ENCODE measurements at regions not wholly inside any gene's neighbourhood (a gene's known extent, or its start where the extent isn't known, plus 50 kb on each side); places are given as distances from the start of the nearest gene placed in this dataset.

- FAIRE-seq (peak; percentile 40), DNase-seq (ENCODE audit: extremely low read depth in 1 of 4, low spot score in 3 of 4) (no peak), ATAC-seq (0 out of 3 replicates have a peak, but pooled peaks have one; percentile 24)
- no peaks in the 10 kb centered on the region for H3K36me3 ChIP-seq (ENCODE audit: control insufficient read depth, insufficient read depth, low read length)
- intact Hi-C loops (cut with micrococcal nuclease), result no loop called here
- no peak overlapping the region for H2AFZ ChIP-seq (ENCODE audit: low read depth, low read length)
- H3K79me2 ChIP-seq (ENCODE audit: control insufficient read depth, insufficient read depth, low read length), result no peaks in the 10 kb centered on the region
- H3K9ac ChIP-seq (ENCODE audit: insufficient read depth in 1 of 2, low read depth in 2 of 2, low read length in 2 of 2), result no peak overlapping the region
- no peak overlapping the region for H3K4me3 ChIP-seq
- no peak overlapping the region for H3K4me2 ChIP-seq (ENCODE audit: insufficient read depth, low read length)
- no peaks in the 10 kb centered on the region for H4K20me1 ChIP-seq (replicated peaks; ENCODE audit: control insufficient read depth, insufficient read depth, low read length)
- POLR2A ChIA-PET, result interaction anchor here (0.6 to 0.8 kb wide), 3 partner anchors 9 to 302 kb away, joined by 3 read pairs; no protein-coding TSS in a partner anchor
- H3K27me3 ChIP-seq (ENCODE audit: control insufficient read depth in 2 of 2, insufficient read depth in 2 of 2, low read length in 2 of 2), result peaks cover 16 to 32% of the 10 kb centered on the region in 2 experiments; a peak in 4 of 5 replicates
- H3K9me1 ChIP-seq (ENCODE audit: control insufficient read depth, insufficient read depth, low read length), result no peaks in the 10 kb centered on the region
- WGBS (ENCODE audit: insufficient coverage, low coverage, missing lambda C conversion rate), result 15% methylated on average over 5 of the region's 5 CpGs
- CTCF ChIA-PET (ENCODE audit: low intra/inter-chr PET ratio), result no interaction called here
- in situ Hi-C loops (cut with MboI), result no loop called here
- H3K4me1 ChIP-seq (replicated peaks in 1 of 2; ENCODE audit: control insufficient read depth in 2 of 2, insufficient read depth in 2 of 2, low read length in 2 of 2), result no peaks in the 10 kb centered on the region; a peak in 1 of 5 replicates
- 0 out of 2 replicates have a peak, but pooled peaks cover 3% of the 10 kb centered on the region for H3K9me3 ChIP-seq (replicated peaks; ENCODE audit: control insufficient read depth, insufficient read depth, low read depth, low read length)
- H3K27ac ChIP-seq (ENCODE audit: extremely low read depth, low read depth, low read length), result no peak overlapping the region
- no TSS peak for BruUV-seq (replicated peaks)
- TF ChIP-seq FOSL1 (tag; conservative IDR thresholded peaks at IDR 0.05) (peak; percentile 48; the same call in 1 of the 2 replicates), CBX8 (IDR thresholded peaks at IDR 0.05; ENCODE audit: borderline replicate concordance, extremely low read depth, low read depth, low read length, poor library complexity, severe bottlenecking) (no peak), RAD21 (CRISPR knock-in tag; conservative IDR thresholded peaks at IDR 0.05 in 1 of 2, IDR thresholded peaks at IDR 0.05 in 1 of 2) (0 out of 4 replicates have a peak, but pooled peaks of 1 of the 2 experiments have one; percentile 7), CHD4 (IDR thresholded peaks at IDR 0.05; ENCODE audit: insufficient read depth, insufficient replicate concordance, low read depth, low read length, poor library complexity, severe bottlenecking) (no peak), ZNF764 (CRISPR knock-in tag; IDR thresholded peaks at IDR 0.05; ENCODE audit: low read depth) (no peak), NFRKB (IDR thresholded peaks at IDR 0.05; ENCODE audit: low read depth) (no peak), SMARCC2 (IDR thresholded peaks at IDR 0.05; ENCODE audit: low read depth) (no peak), ZC3H8 (IDR thresholded peaks at IDR 0.05) (no peak), ZBTB2 (IDR thresholded peaks at IDR 0.05) (no peak), ELK1 (CRISPR knock-in tag; IDR thresholded peaks at IDR 0.05) (no peak), NFYB (IDR thresholded peaks at IDR 0.05; ENCODE audit: extremely low read depth, insufficient read length) (no peak), ATF3 (IDR thresholded peaks at IDR 0.05) (peak; percentile 63), ATF3 (CRISPR knock-in tag; conservative IDR thresholded peaks at IDR 0.05) (no peak), ZNF277 (CRISPR knock-in tag; IDR thresholded peaks at IDR 0.05; ENCODE audit: borderline replicate concordance) (no peak), ZNF212 (CRISPR knock-in tag; IDR thresholded peaks at IDR 0.05) (no peak), PREB (CRISPR knock-in tag; IDR thresholded peaks at IDR 0.05) (no peak)
These were observed 254.6 kb downstream of the LY86 start for GRCh38 chr6:6843057-6843627.

Data from K562 (cell line).